Ovary (tissue), 7 donors: ENCODE measurements at regions not wholly inside any gene's neighbourhood (a gene's known extent, or its start where the extent isn't known, plus 50 kb on each side); places are given as distances from the start of the nearest gene placed in this dataset.

Source experiments
- DNase-seq, 5 donors: peaks; one replicate each; pipeline ENCODE4 v3.0.0-alpha.2; 2019 to 2020
- H3K27ac ChIP-seq, 2 donors: fragments of 200-600 bp; one replicate each; pipeline versions ENCODE4 v1.5.1 to v1.8.0; 2019 to 2022
- H3K27me3 ChIP-seq: fragments of 200-600 bp; one replicate; pipeline ENCODE4 v1.8.0; 2022
- H3K36me3 ChIP-seq: fragments of 200-600 bp; sonication (generic); one replicate; pipeline ENCODE4 v1.5.1; 2019
- H3K4me1 ChIP-seq: one replicate; pipeline ENCODE4 v1.8.1; 2013; ENCODE audit warnings: mild to moderate bottlenecking, moderate library complexity; ENCODE audit not compliant: insufficient read depth
- H3K4me3 ChIP-seq: fragments of 200-600 bp; sonication (generic); one replicate; pipeline ENCODE4 v1.5.1; 2017
- H3K9me3 ChIP-seq, 2 donors: fragments of 200-600 bp in 1 of 2; sonication (generic) in 1 of 2; one replicate each; pipeline versions ENCODE4 v1.5.1 to v1.8.1; 2013 to 2019; ENCODE audit warnings: mild to moderate bottlenecking in 1 of 2, moderate library complexity in 1 of 2
- CTCF ChIP-seq, 3 donors: fragments of 450-650 bp in 2 of 3; fragments of 200-600 bp in 1 of 3; IDR thresholded peaks; one replicate each; pipeline versions ENCODE4 v1.5.1 to v1.8.0; 2016 to 2022; ENCODE audit warnings: antibody characterized with exemption in 3 of 3, mild to moderate bottlenecking in 1 of 3
- EP300 ChIP-seq: sonication (generic); formaldehyde crosslinking; IDR thresholded peaks from one replicate; pipeline ENCODE4 v1.6.1; 2017; ENCODE audit warnings: antibody characterized with exemption
- POLR2A ChIP-seq: fragments of 450-650 bp; IDR thresholded peaks from one replicate; pipeline ENCODE4 v1.6.1; 2017; ENCODE audit warnings: antibody characterized with exemption, mild to moderate bottlenecking, moderate library complexity
- WGBS, 3 donors: extraction: QIAGEN DNeasy Blood & Tissue Kit in 1 of 3; methylation state at CpG; one replicate each; pipeline versions ENCODE4 v1.1.5 to v1.1.7; 2013 to 2017; 5-methylcytosine and 5-hydroxymethylcytosine counted together
- intact Hi-C, 4 donors: fragments of 100-400 bp; cut with DNase I; formaldehyde crosslinking; loops; one replicate each; pipeline versions ENCODE4 v1.11.0 to v1.15.1; 2022 to 2023
- donor health status: DM: no; HTN: no; CAD: no; lungs with moderate emphysema.
- donor health status: DM: no; HTN: no; CAD: no.
- donor health status: Bipolar disorder and iron deficiency.
- donor health status: DM: no; HTN: no; CAD: no.
- donor health status: DM: yes; HTN: yes; CAD: no.

GRCh38 chr6:134642279-134642678 lies 307.6 kb downstream of the ALDH8A1 start:
- no peaks in the 10 kb centered on the region for H3K9me3 ChIP-seq
- no peak overlapping the region for H3K4me3 ChIP-seq
- TF ChIP-seq POLR2A (no peak), CTCF (IDR thresholded peaks at IDR 0.05) (no peak)
- WGBS, 3 donors, result 71 to 85% (median 82%) methylated on average over 2 of the region's 2 CpGs
- no peak for DNase-seq
- H3K27ac ChIP-seq, result no peak overlapping the region
- peaks cover 3% of the 10 kb centered on the region for H3K4me1 ChIP-seq
- no peaks in the 10 kb centered on the region for H3K27me3 ChIP-seq
- intact Hi-C loops, result loop anchor here in 2 of 4 donors (5.0 to 10.0 kb wide), 2 partner anchors 183 to 465 kb away; no protein-coding TSS in a partner anchor
- H3K36me3 ChIP-seq, result no peaks in the 10 kb centered on the region

GRCh38 chr6:134640975-134641429 lies 308.9 kb downstream of the ALDH8A1 start:
- no peak overlapping the region for H3K4me3 ChIP-seq
- H3K9me3 ChIP-seq, result no peaks in the 10 kb centered on the region
- peak; percentile 66 to 87 (median 77) for DNase-seq
- WGBS, 3 donors, result 65 to 83% (median 80%) methylated on average over 1 of the region's 1 CpG
- no peak overlapping the region for H3K27ac ChIP-seq
- peak; percentile 73 to 93 (median 84) for TF ChIP-seq CTCF (IDR thresholded peaks at IDR 0.05)
- TF ChIP-seq EP300, result no peak
- H3K36me3 ChIP-seq, result no peaks in the 10 kb centered on the region
- peaks cover 3% of the 10 kb centered on the region for H3K4me1 ChIP-seq
- intact Hi-C loops, result loop anchor here (2.0 to 10.0 kb wide), 3 partner anchors 184 to 466 kb away; no protein-coding TSS in a partner anchor
- no peaks in the 10 kb centered on the region for H3K27me3 ChIP-seq

GRCh38 chr6:134640229-134640628 lies 309.7 kb downstream of the ALDH8A1 start:
- no peak overlapping the region for H3K27ac ChIP-seq
- intact Hi-C loops, result loop anchor here (2.0 to 10.0 kb wide), 3 partner anchors 185 to 465 kb away; no protein-coding TSS in a partner anchor

GRCh38 chr6:134637847-134638437 lies 312.0 kb downstream of the ALDH8A1 start:
- Histone ChIP-seq H3K4me1 (peaks cover 3% of the 10 kb centered on the region), H3K36me3 (no peaks in the 10 kb centered on the region), H3K9me3 (no peaks in the 10 kb centered on the region), H3K27me3 (no peaks in the 10 kb centered on the region), H3K4me3 (no peak overlapping the region), H3K27ac (no peak overlapping the region)
- no peak for DNase-seq
- TF ChIP-seq CTCF (IDR thresholded peaks at IDR 0.05) (no peak), POLR2A (no peak), EP300 (no peak)
- WGBS, 3 donors, result 63 to 91% (median 81%) methylated on average over 1 of the region's 1 CpG
- intact Hi-C loops, result loop anchor here in 1 of 4 donors (10.0 kb wide), 1 partner anchor 323 kb away; the partner anchor contains the start of gene SGK1

More at GRCh38 chr6:134640229-134640628, 309.7 kb downstream of the ALDH8A1 start:
- WGBS, 3 donors, result 92 to 95% (median 95%) methylated on average over 4 of the region's 4 CpGs
- DNase-seq, result no peak
- no peak overlapping the region for H3K4me3 ChIP-seq
- H3K4me1 ChIP-seq, result peaks cover 3% of the 10 kb centered on the region
- H3K36me3 ChIP-seq, result no peaks in the 10 kb centered on the region
- TF ChIP-seq POLR2A (no peak), CTCF (IDR thresholded peaks at IDR 0.05) (no peak), EP300 (no peak)
- H3K27me3 ChIP-seq, result no peaks in the 10 kb centered on the region
- H3K9me3 ChIP-seq, result no peaks in the 10 kb centered on the region
